Gastroesophageal sphincter (tissue), 3 donors: ENCODE measurements at regions not wholly inside any gene's neighbourhood (a gene's known extent, or its start where the extent isn't known, plus 50 kb on each side); places are given as distances from the start of the nearest gene placed in this dataset.

Experiments
- CTCF ChIP-seq, 4 experiments: fragments of 200-600 bp in 2 of 4; fragments of 450-650 bp in 2 of 4; sonication (generic) in 1 of 4; IDR thresholded peaks; one replicate each; pipeline ENCODE4 v1.5.1; 2017 to 2019; ENCODE audit warnings: antibody characterized with exemption in 4 of 4, mild to moderate bottlenecking in 2 of 4, moderate library complexity in 2 of 4
- EP300 ChIP-seq: sonication (generic); formaldehyde crosslinking; IDR thresholded peaks from one replicate; pipeline ENCODE4 v1.6.1; 2017; ENCODE audit warnings: antibody characterized with exemption, mild to moderate bottlenecking

DNA sequence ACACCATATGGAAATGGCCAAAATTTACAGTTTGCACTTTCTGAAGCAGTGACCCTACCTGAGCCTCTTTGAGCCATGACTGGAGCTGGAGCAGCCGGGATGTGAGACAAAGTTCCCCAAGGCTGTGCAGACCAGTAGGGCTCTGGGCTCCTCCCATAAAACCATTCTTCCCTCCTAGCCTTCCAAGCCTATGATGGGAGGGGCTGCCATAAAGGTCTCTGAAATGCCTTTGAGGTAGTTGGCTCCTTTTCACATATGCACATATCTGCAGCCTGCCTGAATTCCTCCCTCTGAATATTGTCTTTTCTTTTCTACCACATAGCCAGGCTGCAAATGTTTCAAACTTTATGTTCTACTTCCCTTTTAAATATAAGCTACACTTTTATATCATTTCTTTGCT is 516.6 kb upstream of the POM121L12 start:
- TF ChIP-seq EP300 (no peak), CTCF (IDR thresholded peaks at IDR 0.05) (no peak)
